Glutamatergic neuron (in vitro differentiated cells): ENCODE measurements at regions not wholly inside any gene's neighbourhood (a gene's known extent, or its start where the extent isn't known, plus 50 kb on each side); places are given as distances from the start of the nearest gene placed in this dataset.

Experiments
- DNase-seq: peaks from one replicate; pipeline ENCODE4 v3.0.0; 2022
- H3K27ac Mint-ChIP-seq: one replicate; pipeline ENCODE4 v1.8.0; 2020; ENCODE audit warnings: mild to moderate bottlenecking, mixed read lengths, inconsistent platforms; ENCODE audit not compliant: unreplicated experiment
- H3K27me3 Mint-ChIP-seq: one replicate; pipeline ENCODE4 v1.8.0; 2020; ENCODE audit warnings: mild to moderate bottlenecking, moderate library complexity, mixed read lengths, inconsistent platforms; ENCODE audit not compliant: unreplicated experiment
- H3K36me3 Mint-ChIP-seq: one replicate; pipeline ENCODE4 v1.8.0; 2020; ENCODE audit warnings: mild to moderate bottlenecking, mixed read lengths, inconsistent platforms; ENCODE audit not compliant: unreplicated experiment
- H3K4me1 Mint-ChIP-seq: one replicate; pipeline ENCODE4 v1.8.0; 2020; ENCODE audit warnings: mild to moderate bottlenecking, low read depth, mixed read lengths, inconsistent platforms; ENCODE audit not compliant: unreplicated experiment
- H3K4me3 Mint-ChIP-seq: one replicate; pipeline ENCODE4 v1.8.0; 2020; ENCODE audit warnings: mild to moderate bottlenecking, mixed read lengths, inconsistent platforms; ENCODE audit not compliant: unreplicated experiment
- H3K9me3 Mint-ChIP-seq: one replicate; pipeline ENCODE4 v1.8.0; 2020; ENCODE audit warnings: mild to moderate bottlenecking, moderate library complexity, mixed read lengths, inconsistent platforms; ENCODE audit not compliant: unreplicated experiment
- TF ChIP-seq, protein P1 (sequence below): fragments of 200-600 bp; sonication (generic); IDR thresholded peaks from one replicate; pipeline ENCODE4 v1.5.0; 2021; ENCODE audit not compliant: partially characterized antibody, unreplicated experiment

DNA sequence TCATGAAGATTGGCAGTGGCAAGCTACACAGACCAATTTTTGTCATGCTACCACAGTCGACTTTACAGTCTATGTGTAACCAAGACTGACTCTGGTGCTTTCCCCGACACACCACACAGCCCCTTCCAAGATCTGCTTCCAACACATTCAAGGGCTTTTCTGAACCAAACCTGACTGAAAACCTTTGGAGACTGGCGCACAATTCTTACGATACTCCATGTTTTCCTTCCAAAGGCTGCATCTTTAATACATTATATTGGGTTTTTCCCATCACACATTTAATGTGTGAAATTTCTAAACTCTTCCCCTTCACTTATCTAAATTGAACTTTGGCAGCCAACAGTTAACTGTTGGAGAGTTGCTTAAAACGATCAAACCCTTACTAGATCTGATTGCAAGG lies 127.7 kb upstream of the SOX5 start:
- H3K36me3 Mint-ChIP-seq: no peaks in the 10 kb centered on the region
- DNase-seq: no peak
- H3K9me3 Mint-ChIP-seq: no peaks in the 10 kb centered on the region
- no peaks in the 10 kb centered on the region for H3K4me1 Mint-ChIP-seq
- TF ChIP-seq, protein P1, sequence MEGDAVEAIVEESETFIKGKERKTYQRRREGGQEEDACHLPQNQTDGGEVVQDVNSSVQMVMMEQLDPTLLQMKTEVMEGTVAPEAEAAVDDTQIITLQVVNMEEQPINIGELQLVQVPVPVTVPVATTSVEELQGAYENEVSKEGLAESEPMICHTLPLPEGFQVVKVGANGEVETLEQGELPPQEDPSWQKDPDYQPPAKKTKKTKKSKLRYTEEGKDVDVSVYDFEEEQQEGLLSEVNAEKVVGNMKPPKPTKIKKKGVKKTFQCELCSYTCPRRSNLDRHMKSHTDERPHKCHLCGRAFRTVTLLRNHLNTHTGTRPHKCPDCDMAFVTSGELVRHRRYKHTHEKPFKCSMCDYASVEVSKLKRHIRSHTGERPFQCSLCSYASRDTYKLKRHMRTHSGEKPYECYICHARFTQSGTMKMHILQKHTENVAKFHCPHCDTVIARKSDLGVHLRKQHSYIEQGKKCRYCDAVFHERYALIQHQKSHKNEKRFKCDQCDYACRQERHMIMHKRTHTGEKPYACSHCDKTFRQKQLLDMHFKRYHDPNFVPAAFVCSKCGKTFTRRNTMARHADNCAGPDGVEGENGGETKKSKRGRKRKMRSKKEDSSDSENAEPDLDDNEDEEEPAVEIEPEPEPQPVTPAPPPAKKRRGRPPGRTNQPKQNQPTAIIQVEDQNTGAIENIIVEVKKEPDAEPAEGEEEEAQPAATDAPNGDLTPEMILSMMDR: no peak
- H3K27ac Mint-ChIP-seq: no peak overlapping the region
- H3K27me3 Mint-ChIP-seq: no peaks in the 10 kb centered on the region
- no peak overlapping the region for H3K4me3 Mint-ChIP-seq

DNA sequence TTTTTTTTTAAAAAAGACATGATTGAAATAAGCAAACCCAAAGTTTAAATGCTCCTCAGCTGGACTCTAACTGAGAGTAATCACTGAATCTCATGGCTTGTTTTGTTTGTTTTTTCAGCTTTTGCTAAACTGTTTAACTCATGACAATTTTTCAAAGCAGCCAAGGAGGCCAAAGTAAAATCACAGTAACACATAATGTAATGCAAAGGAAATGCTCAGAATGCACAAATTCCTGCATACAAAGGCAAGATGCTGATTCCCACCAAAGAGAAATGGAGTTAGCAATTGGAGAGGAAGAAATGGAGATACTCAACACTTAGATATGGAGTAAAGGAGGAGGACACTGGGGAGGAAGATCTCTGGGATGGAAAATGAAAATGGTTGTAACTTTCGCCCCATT lies 126.2 kb upstream of the SOX5 start:
- no peak for DNase-seq
- TF ChIP-seq, protein P1: no peak
- no peaks in the 10 kb centered on the region for H3K4me1 Mint-ChIP-seq
- no peak overlapping the region for H3K4me3 Mint-ChIP-seq
- no peaks in the 10 kb centered on the region for H3K9me3 Mint-ChIP-seq
- peaks cover 2% of the 10 kb centered on the region for H3K27me3 Mint-ChIP-seq
- H3K36me3 Mint-ChIP-seq: no peaks in the 10 kb centered on the region
- H3K27ac Mint-ChIP-seq: no peak overlapping the region

DNA sequence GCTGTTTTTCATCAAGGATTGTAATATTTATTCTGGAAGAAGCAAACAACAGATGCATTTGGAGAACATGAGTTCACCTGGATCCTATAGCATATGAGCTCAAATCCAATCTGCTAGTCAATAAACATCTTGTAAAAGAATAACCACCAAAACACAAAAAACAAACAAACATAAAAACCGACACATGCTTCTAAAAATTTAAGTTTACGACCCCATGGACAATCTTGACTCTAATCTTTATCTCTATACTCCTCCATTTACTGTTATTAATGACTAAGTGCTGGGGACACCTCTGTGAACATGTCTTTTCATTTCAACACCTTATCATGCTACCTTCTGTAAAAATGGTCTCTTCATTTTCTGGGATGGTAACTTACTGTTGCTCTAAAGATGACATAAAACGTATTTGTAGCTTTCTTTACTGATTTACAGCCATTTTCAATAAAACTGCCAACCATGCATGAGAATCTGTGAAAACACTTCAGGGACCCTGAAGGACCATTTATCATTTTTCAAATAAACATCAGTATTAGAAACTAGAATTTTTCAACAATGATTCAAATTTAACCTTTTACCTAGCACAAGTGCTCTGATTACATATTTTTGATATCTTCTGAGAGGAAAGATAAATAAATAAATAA lies 123.8 kb upstream of the SOX5 start:
- no peak overlapping the region for H3K27ac Mint-ChIP-seq
- DNase-seq: no peak

DNA sequence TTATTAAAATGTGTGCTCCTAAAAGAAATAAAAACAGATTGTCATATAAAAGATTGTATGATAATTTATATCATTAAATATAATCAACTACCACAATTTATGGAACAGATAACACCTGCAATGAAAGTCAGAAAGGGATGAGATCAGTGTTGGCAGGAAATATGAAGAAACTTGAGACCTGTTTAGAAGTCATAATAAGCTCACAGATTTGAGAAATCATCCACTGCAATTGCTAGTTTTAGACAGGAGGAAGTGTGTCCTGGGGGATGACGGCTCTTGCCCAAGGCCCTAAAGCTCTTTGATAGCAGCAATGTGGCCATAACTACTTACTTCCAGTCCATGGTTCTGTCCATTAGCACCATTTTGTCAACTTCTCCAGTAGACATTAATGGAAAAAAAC lies 122.8 kb upstream of the SOX5 start:
- Mint-ChIP-seq H3K27me3 (peaks cover 2% of the 10 kb centered on the region), H3K36me3 (no peaks in the 10 kb centered on the region), H3K4me1 (peaks cover 7% of the 10 kb centered on the region), H3K4me3 (no peak overlapping the region), H3K27ac (no peak overlapping the region), H3K9me3 (no peaks in the 10 kb centered on the region)
- TF ChIP-seq, protein P1: no peak
- DNase-seq: no peak

More for the DNA sequence above, 123.8 kb upstream of the SOX5 start:
- no peaks in the 10 kb centered on the region for H3K36me3 Mint-ChIP-seq
- H3K9me3 Mint-ChIP-seq: no peaks in the 10 kb centered on the region
- TF ChIP-seq, protein P1: no peak
- no peak overlapping the region for H3K4me3 Mint-ChIP-seq
- peaks cover 2% of the 10 kb centered on the region for H3K27me3 Mint-ChIP-seq
- peaks cover 7% of the 10 kb centered on the region for H3K4me1 Mint-ChIP-seq

DNA sequence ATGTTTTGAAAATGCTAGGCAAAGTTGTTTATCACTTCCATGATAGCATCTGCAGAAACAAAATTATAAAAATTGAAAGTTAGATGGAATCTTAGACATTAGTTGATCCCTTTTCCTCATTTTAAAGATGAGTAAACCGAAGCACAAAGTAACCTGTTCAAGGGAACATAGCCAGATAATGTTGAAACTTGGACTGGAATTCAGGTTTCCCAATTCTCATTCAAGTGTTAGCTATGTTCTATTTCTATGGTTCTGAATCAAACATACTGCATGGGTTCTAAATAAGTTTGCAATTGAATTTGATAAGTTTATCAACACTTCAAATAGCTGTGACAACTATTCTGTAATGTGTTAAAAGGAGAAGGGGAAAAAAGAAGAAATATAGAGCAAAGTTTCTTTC lies 122.4 kb upstream of the SOX5 start:
- Mint-ChIP-seq H3K9me3 (no peaks in the 10 kb centered on the region), H3K4me1 (peaks cover 7% of the 10 kb centered on the region), H3K36me3 (no peaks in the 10 kb centered on the region), H3K4me3 (no peak overlapping the region), H3K27ac (no peak overlapping the region), H3K27me3 (peaks cover 2% of the 10 kb centered on the region)
- TF ChIP-seq, protein P1: no peak
- no peak for DNase-seq
